ENCODE measurements at regions not wholly inside any gene's neighbourhood (a gene's known extent, or its start where the extent isn't known, plus 50 kb on each side); places are given as distances from the start of the nearest gene placed in this dataset.
"Not testable (repeated sequence)": the region's sequence is repeated elsewhere in the genome, so short reads cannot be mapped to it uniquely, and the experiment has no call there.

- intact Hi-C loops (cut with DNase I) = no loop called here
- H3K27me3 ChIP-seq = peaks cover 12% of the 10 kb centered on the region
- DNase-seq (no peak), ATAC-seq (no peak)
- no peaks in the 10 kb centered on the region for H3K36me3 ChIP-seq
- TF ChIP-seq CTCF (IDR thresholded peaks at IDR 0.05) = no peak
- no peak overlapping the region for H3K27ac ChIP-seq
- no peaks in the 10 kb centered on the region for H3K9me3 ChIP-seq
- H3K4me3 ChIP-seq = no peak overlapping the region
- no peaks in the 10 kb centered on the region for H3K4me1 ChIP-seq
Observed at GRCh38 chr22:27106985-27107384, 449.6 kb downstream of the MIAT start.

- no peak overlapping the region for H3K27ac ChIP-seq
- ATAC-seq (no peak), DNase-seq (no peak)
- H3K27me3 ChIP-seq = peaks cover 9% of the 10 kb centered on the region
- H3K9me3 ChIP-seq = no peaks in the 10 kb centered on the region
- H3K36me3 ChIP-seq = no peaks in the 10 kb centered on the region
- intact Hi-C loops (cut with DNase I) = no loop called here
- TF ChIP-seq CTCF (IDR thresholded peaks at IDR 0.05) = no peak
- H3K4me3 ChIP-seq = no peak overlapping the region
- no peaks in the 10 kb centered on the region for H3K4me1 ChIP-seq
Observed at GRCh38 chr22:27107386-27107785, 450.0 kb downstream of the MIAT start.

GRCh38 chr22:27107824-27108223 is 450.4 kb downstream of the MIAT start:
- Histone ChIP-seq H3K4me1 (no peaks in the 10 kb centered on the region), H3K27me3 (peaks cover 4% of the 10 kb centered on the region), H3K4me3 (no peak overlapping the region), H3K27ac (no peak overlapping the region), H3K9me3 (no peaks in the 10 kb centered on the region), H3K36me3 (no peaks in the 10 kb centered on the region)
- no peak for TF ChIP-seq CTCF (IDR thresholded peaks at IDR 0.05)
- intact Hi-C loops (cut with DNase I) = no loop called here
- DNase-seq (no peak), ATAC-seq (no peak)

GRCh38 chr22:27108425-27109114 is 451.2 kb downstream of the MIAT start:
- Histone ChIP-seq H3K9me3 (no peaks in the 10 kb centered on the region), H3K36me3 (no peaks in the 10 kb centered on the region), H3K27ac (no peak overlapping the region), H3K27me3 (no peaks in the 10 kb centered on the region), H3K4me1 (no peaks in the 10 kb centered on the region), H3K4me3 (no peak overlapping the region)
- DNase-seq (no peak), ATAC-seq (no peak)
- intact Hi-C loops (cut with DNase I) = no loop called here
- TF ChIP-seq CTCF (IDR thresholded peaks at IDR 0.05) = no peak

GRCh38 chr22:27109406-27109805 is 452.0 kb downstream of the MIAT start:
- H3K9me3 ChIP-seq; ATAC-seq; H3K27ac ChIP-seq; H3K27me3 ChIP-seq; intact Hi-C loops (cut with DNase I); H3K36me3 ChIP-seq; H3K4me3 ChIP-seq; H3K4me1 ChIP-seq; DNase-seq: not testable (repeated sequence)

GRCh38 chr22:27110665-27111451 is 453.5 kb downstream of the MIAT start:
- intact Hi-C loops (cut with DNase I) = no loop called here
- ATAC-seq (no peak), DNase-seq (no peak)
- Histone ChIP-seq H3K9me3 (no peaks in the 10 kb centered on the region), H3K27me3 (no peaks in the 10 kb centered on the region), H3K27ac (no peak overlapping the region), H3K4me3 (no peak overlapping the region), H3K4me1 (no peaks in the 10 kb centered on the region), H3K36me3 (no peaks in the 10 kb centered on the region)
- TF ChIP-seq CTCF (IDR thresholded peaks at IDR 0.05) = no peak
